ENCODE measurements at regions not wholly inside any gene's neighbourhood (a gene's known extent, or its start where the extent isn't known, plus 50 kb on each side); places are given as distances from the start of the nearest gene placed in this dataset.

DNA sequence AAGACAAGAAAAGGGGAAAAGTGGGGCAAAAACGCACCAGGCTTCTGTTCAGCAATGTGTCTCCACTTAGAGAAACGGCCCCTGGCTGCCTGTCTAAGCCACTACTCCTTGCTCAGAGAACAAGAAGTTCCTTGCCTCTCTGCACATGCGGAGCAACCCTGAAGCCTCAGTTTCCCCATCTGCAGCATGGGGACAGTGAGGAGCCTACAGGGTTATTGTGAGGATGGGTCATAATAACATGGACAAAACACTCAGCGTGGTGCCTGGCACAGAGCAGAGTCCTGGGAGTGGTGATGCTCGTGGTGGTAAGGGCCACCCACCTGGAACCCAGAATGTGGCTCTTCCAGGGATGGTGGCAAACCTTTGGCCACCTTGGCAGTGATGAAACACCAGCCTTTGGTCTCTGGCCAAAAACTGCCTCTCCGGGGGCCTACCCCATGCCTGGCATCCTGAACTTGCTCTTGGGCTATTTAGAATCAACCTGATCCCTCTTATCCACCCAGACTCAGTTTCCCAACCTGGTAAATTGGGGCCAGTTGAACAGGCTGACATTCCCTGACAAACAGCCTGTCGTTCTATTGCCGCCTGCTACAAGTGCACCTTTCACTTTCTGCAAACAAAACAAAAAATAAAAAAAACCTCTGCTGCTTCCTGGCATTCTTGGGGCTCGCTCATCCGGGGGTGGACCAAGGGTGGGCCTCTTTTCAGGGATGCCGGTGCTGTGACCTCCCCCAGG, 56.5 kb upstream of the DLK1 start:
- intact Hi-C loops (cut with micrococcal nuclease) = no loop called here
- ATAC-seq (no peak), DNase-seq (ENCODE audit: low read depth, low spot score) (no peak)
- H3K79me2 ChIP-seq (ENCODE audit: insufficient read depth, low read length) = no peaks in the 10 kb centered on the region
- H3K27me3 ChIP-seq (ENCODE audit: insufficient read depth, low read length) = no peaks in the 10 kb centered on the region
- peaks cover 0 to 12% of the 10 kb centered on the region in 2 experiments; a peak in 2 of 4 replicates for H3K4me1 ChIP-seq (ENCODE audit: control insufficient read depth in 1 of 2, insufficient read depth in 2 of 2, low read length in 2 of 2)
- no peaks in the 10 kb centered on the region for H3K36me3 ChIP-seq (ENCODE audit: control insufficient read depth in 1 of 2, insufficient read depth in 2 of 2, low read length in 2 of 2)
- ChIA-PET POLR2A (no interaction called here), RAD21 (ENCODE audit: low non-redundant PET in 1 of 2, low total read pairs in 2 of 2, uncharacterized antibody in 2 of 2, unreplicated experiment in 2 of 2) (no interaction called here), CTCF (no interaction called here)
- H3K9me3 ChIP-seq (ENCODE audit: control insufficient read depth in 1 of 2, insufficient read depth in 1 of 2, low read depth in 1 of 2, low read length in 2 of 2) = no peaks in the 10 kb centered on the region
- H3K9ac ChIP-seq (ENCODE audit: low read length) = no peak overlapping the region
- no peak overlapping the region for H3K4me2 ChIP-seq (ENCODE audit: low read length)
- no peak overlapping the region for H2AFZ ChIP-seq (ENCODE audit: low read depth, low read length, poor library complexity, severe bottlenecking)
- H3K9me2 ChIP-seq (ENCODE audit: insufficient read depth) = no peaks in the 10 kb centered on the region
- H3K27ac ChIP-seq (ENCODE audit: low read depth, low read length) = no peak overlapping the region
- no peak overlapping the region for H3K4me3 ChIP-seq (replicated peaks in 1 of 2; ENCODE audit: low read depth in 1 of 2, low read length in 2 of 2)
- BruUV-seq (replicated peaks) = no TSS peak
- H4K20me1 ChIP-seq (ENCODE audit: insufficient read depth) = no peaks in the 10 kb centered on the region
- TF ChIP-seq MAX (IDR thresholded peaks at IDR 0.05) (no peak), RAD21 (IDR thresholded peaks at IDR 0.05; ENCODE audit: low read depth) (no peak), ELF1 (IDR thresholded peaks at IDR 0.05; ENCODE audit: borderline replicate concordance, low read depth) (no peak), ZBTB33 (IDR thresholded peaks at IDR 0.05; ENCODE audit: extremely low read depth, insufficient replicate concordance, low read length) (no peak), EZH2phosphoT487 (IDR thresholded peaks at IDR 0.05; ENCODE audit: borderline replicate concordance) (no peak), YY1 (IDR thresholded peaks at IDR 0.05; ENCODE audit: extremely low read depth, insufficient replicate concordance, low read depth, low read length) (no peak), CBX3 (IDR thresholded peaks at IDR 0.05; ENCODE audit: low read depth) (no peak), EGR1 (IDR thresholded peaks at IDR 0.05; ENCODE audit: low read depth) (no peak), JUND (IDR thresholded peaks at IDR 0.05) (no peak), FOSL1 (IDR thresholded peaks at IDR 0.05; ENCODE audit: low read depth) (no peak), ZNF274 (IDR thresholded peaks at IDR 0.05; ENCODE audit: low read depth, low read length) (no peak), CEBPB (IDR thresholded peaks at IDR 0.05; ENCODE audit: low read depth) (no peak), POLR2AphosphoS5 (IDR thresholded peaks at IDR 0.05; ENCODE audit: low read depth, low read length) (no peak), EZH2 (IDR thresholded peaks at IDR 0.05) (no peak)
- TF ChIP-seq, protein P1, sequence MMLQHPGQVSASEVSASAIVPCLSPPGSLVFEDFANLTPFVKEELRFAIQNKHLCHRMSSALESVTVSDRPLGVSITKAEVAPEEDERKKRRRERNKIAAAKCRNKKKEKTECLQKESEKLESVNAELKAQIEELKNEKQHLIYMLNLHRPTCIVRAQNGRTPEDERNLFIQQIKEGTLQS (IDR thresholded peaks at IDR 0.05) = no peak

Measured in HCT116 (cell line).